Endothelial cell of umbilical vein (primary cell): ENCODE measurements at regions not wholly inside any gene's neighbourhood (a gene's known extent, or its start where the extent isn't known, plus 50 kb on each side); places are given as distances from the start of the nearest gene placed in this dataset.

Experiments
- BruUV-seq: library from RNA; stranded (reverse); fragments of 400-500 nt; replicated peaks from 2 replicates; lab custom pipeline; 2021; lab: Mats Ljungman, UMichigan
- CTCF ChIA-PET: fragments of 300-600, 350-600 bp; sonication (Branson Sonifier 250); formaldehyde crosslinking; loops from one replicate; lab custom pipeline; 2021; ENCODE audit warnings: antibody characterized with exemption, inconsistent platforms; lab: Charles Lee
- POLR2A ChIA-PET: fragments of 300-600, 350-600 bp; sonication (Branson Sonifier 250); formaldehyde crosslinking; loops from one replicate; lab custom pipeline; 2021; ENCODE audit warnings: antibody characterized with exemption, inconsistent platforms; lab: Charles Lee
- DNase-seq: peaks from one replicate; pipeline ENCODE4 v3.0.0-alpha.2; 2011; ENCODE audit warnings: low read depth, low spot score
- FAIRE-seq: peaks from 2 replicates; lab custom pipeline; 2011; peaks lifted over from hg19 to GRCh38; lab: Jason Lieb, UNC
- H2AFZ ChIP-seq: 2 replicates; pipeline ENCODE4 v1.6.0; 2012; ENCODE audit warnings: low read depth, low read length, control low read depth, inconsistent platforms
- H3K27ac ChIP-seq: 2 replicates; pipeline ENCODE4 v1.5.1; 2011; ENCODE audit warnings: low read depth, mild to moderate bottlenecking, control low read depth, low read length, moderate library complexity; ENCODE audit not compliant: insufficient read depth
- H3K27me3 ChIP-seq, 2 experiments: 2 replicates each; pipeline versions ENCODE4 v1.6.0 to v1.6.1; 2011; ENCODE audit warnings: low read length in 2 of 2, mixed read lengths in 1 of 2; ENCODE audit not compliant: control insufficient read depth in 2 of 2, insufficient read depth in 2 of 2
- H3K36me3 ChIP-seq, 2 experiments: 2 replicates in 1 of 2; 3 replicates in 1 of 2; pipeline ENCODE4 v1.5.1; 2011; ENCODE audit warnings: low read length in 2 of 2, mild to moderate bottlenecking in 1 of 2, moderate library complexity in 1 of 2; ENCODE audit not compliant: control insufficient read depth in 2 of 2, insufficient read depth in 2 of 2; ENCODE audit errors: extremely low read depth in 1 of 2
- H3K4me1 ChIP-seq: 3 replicates; pipeline ENCODE4 v1.5.1; 2011; ENCODE audit warnings: mild to moderate bottlenecking, low read length; ENCODE audit not compliant: control insufficient read depth, insufficient read depth; ENCODE audit errors: extremely low read depth
- H3K4me2 ChIP-seq: 2 replicates; pipeline ENCODE4 v1.6.1; 2011; ENCODE audit warnings: low read length, control low read depth, mixed read lengths; ENCODE audit not compliant: insufficient read depth
- H3K4me3 ChIP-seq, 3 experiments: fragments of 200-600 bp in 1 of 3; sonication (generic), shearing (Covaris generic) in 1 of 3; replicated peaks in 1 of 3; 2 replicates each; pipeline ENCODE4 v1.5.1; 2011 to 2016; ENCODE audit warnings: control low read depth in 3 of 3, low read length in 3 of 3, mild to moderate bottlenecking in 2 of 3, inconsistent platforms in 1 of 3, low read depth in 1 of 3, moderate library complexity in 1 of 3; ENCODE audit not compliant: insufficient read depth in 1 of 3
- H3K79me2 ChIP-seq: 2 replicates; pipeline ENCODE4 v1.6.0; 2012; ENCODE audit warnings: low read length, inconsistent platforms; ENCODE audit not compliant: control insufficient read depth, insufficient read depth
- H3K9ac ChIP-seq: replicated peaks from 2 replicates; pipeline ENCODE3; 2011; ENCODE audit warnings: low read length, control low read depth; ENCODE audit not compliant: insufficient read depth; ENCODE audit errors: extremely low read depth
- H3K9me1 ChIP-seq: replicated peaks from 3 replicates; pipeline ENCODE4 v1.6.0; 2011; ENCODE audit warnings: mild to moderate bottlenecking, low read length; ENCODE audit not compliant: control insufficient read depth, insufficient read depth; ENCODE audit errors: extremely low read depth
- H3K9me3 ChIP-seq: replicated peaks from 2 replicates; pipeline ENCODE4 v1.5.1; 2012; ENCODE audit warnings: low read length, inconsistent platforms; ENCODE audit not compliant: control insufficient read depth, insufficient read depth
- H4K20me1 ChIP-seq: replicated peaks from 2 replicates; pipeline ENCODE3; 2011; ENCODE audit warnings: mild to moderate bottlenecking, low read length; ENCODE audit not compliant: control insufficient read depth, insufficient read depth; ENCODE audit errors: extremely low read depth
- EZH2 ChIP-seq: IDR thresholded peaks from 2 replicates; pipeline ENCODE4 v1.6.1; 2012; ENCODE audit warnings: borderline replicate concordance, low read depth, mild to moderate bottlenecking, moderate library complexity, low read length, inconsistent platforms; ENCODE audit not compliant: severe bottlenecking
- FOS ChIP-seq: IDR thresholded peaks from 2 replicates; pipeline ENCODE4 v1.6.1; 2011; ENCODE audit warnings: mild to moderate bottlenecking, low read length, moderate library complexity, borderline replicate concordance; ENCODE audit not compliant: insufficient read depth
- GATA2 ChIP-seq: IDR thresholded peaks from 2 replicates; pipeline ENCODE4 v1.7.0; 2011; ENCODE audit warnings: low read depth, mild to moderate bottlenecking, moderate library complexity, mixed read lengths, low read length; ENCODE audit not compliant: insufficient read length, insufficient read depth
- JUN ChIP-seq: IDR thresholded peaks from 2 replicates; pipeline ENCODE4 v1.6.1; 2011; ENCODE audit warnings: borderline replicate concordance, low read depth; ENCODE audit not compliant: insufficient read length, insufficient read depth
- MAX ChIP-seq: IDR thresholded peaks from 2 replicates; pipeline ENCODE4 v1.6.1; 2011; ENCODE audit not compliant: insufficient read depth, insufficient read length
- MYC ChIP-seq: IDR thresholded peaks from one replicate; pipeline ENCODE4 v1.6.1; 2011; ENCODE audit warnings: mild to moderate bottlenecking, low read depth, low read length
- POLR2A ChIP-seq: IDR thresholded peaks from 2 replicates; pipeline ENCODE4 v1.6.1; 2012; ENCODE audit warnings: low read depth, mild to moderate bottlenecking, control low read depth, low read length
- POLR2AphosphoS5 ChIP-seq: IDR thresholded peaks from 2 replicates; pipeline ENCODE4 v1.6.1; 2012; ENCODE audit warnings: low read depth, mild to moderate bottlenecking, control low read depth, low read length, moderate library complexity; ENCODE audit not compliant: insufficient read depth
- dilution Hi-C: fragments of 300-500 bp; cut with MboI; formaldehyde crosslinking; loops from one replicate; pipeline ENCODE4 v1.15.0; 2019; ENCODE audit warnings: low sequenced_read_pairs; ENCODE audit not compliant: extremely low pct_ligation_motif_present
- intact Hi-C: fragments of 100-400 bp; cut with micrococcal nuclease; formaldehyde crosslinking; loops from one replicate; pipeline ENCODE4 v1.10.0; 2022
- TF ChIP-seq, protein P1 (sequence below), 2 donors: IDR thresholded peaks; 1 replicate in 1 of 2; 2 replicates in 1 of 2; pipeline ENCODE4 v1.5.1; 2011; ENCODE audit warnings: low read length in 2 of 2, mild to moderate bottlenecking in 2 of 2, moderate library complexity in 2 of 2, control low read depth in 1 of 2, inconsistent platforms in 1 of 2, low read depth in 1 of 2; ENCODE audit not compliant: insufficient read depth in 1 of 2; ENCODE audit errors: extremely low read depth in 1 of 2

GRCh38 chr2:79393806-79394484 is 118.9 kb upstream of the CTNNA2 start:
- BruUV-seq: no TSS peak
- TF ChIP-seq MAX (no peak), GATA2 (no peak), EZH2 (no peak), POLR2AphosphoS5 (no peak), MYC (no peak), FOS (no peak), JUN (no peak), POLR2A (no peak)
- TF ChIP-seq, protein P1, sequence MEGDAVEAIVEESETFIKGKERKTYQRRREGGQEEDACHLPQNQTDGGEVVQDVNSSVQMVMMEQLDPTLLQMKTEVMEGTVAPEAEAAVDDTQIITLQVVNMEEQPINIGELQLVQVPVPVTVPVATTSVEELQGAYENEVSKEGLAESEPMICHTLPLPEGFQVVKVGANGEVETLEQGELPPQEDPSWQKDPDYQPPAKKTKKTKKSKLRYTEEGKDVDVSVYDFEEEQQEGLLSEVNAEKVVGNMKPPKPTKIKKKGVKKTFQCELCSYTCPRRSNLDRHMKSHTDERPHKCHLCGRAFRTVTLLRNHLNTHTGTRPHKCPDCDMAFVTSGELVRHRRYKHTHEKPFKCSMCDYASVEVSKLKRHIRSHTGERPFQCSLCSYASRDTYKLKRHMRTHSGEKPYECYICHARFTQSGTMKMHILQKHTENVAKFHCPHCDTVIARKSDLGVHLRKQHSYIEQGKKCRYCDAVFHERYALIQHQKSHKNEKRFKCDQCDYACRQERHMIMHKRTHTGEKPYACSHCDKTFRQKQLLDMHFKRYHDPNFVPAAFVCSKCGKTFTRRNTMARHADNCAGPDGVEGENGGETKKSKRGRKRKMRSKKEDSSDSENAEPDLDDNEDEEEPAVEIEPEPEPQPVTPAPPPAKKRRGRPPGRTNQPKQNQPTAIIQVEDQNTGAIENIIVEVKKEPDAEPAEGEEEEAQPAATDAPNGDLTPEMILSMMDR (IDR thresholded peaks at IDR 0.05; ENCODE audit: extremely low read depth in 1 of 2, insufficient read depth in 1 of 2, low read depth in 1 of 2, low read length in 2 of 2): no peak

More at GRCh38 chr2:79393806-79394484, 118.9 kb upstream of the CTNNA2 start:
- no peak overlapping the region for H2AFZ ChIP-seq
- peaks cover 6% of the 10 kb centered on the region for H3K9me3 ChIP-seq
- no peak overlapping the region for H3K4me3 ChIP-seq
- intact Hi-C loops: no loop called here
- no peaks in the 10 kb centered on the region for H3K4me1 ChIP-seq
- H4K20me1 ChIP-seq: no peaks in the 10 kb centered on the region
- no peaks in the 10 kb centered on the region for H3K79me2 ChIP-seq
- H3K27ac ChIP-seq: no peak overlapping the region
- POLR2A ChIA-PET: no interaction called here
- FAIRE-seq: no peak
- dilution Hi-C loops: no loop called here
- H3K36me3 ChIP-seq: no peaks in the 10 kb centered on the region
- H3K9me1 ChIP-seq: no peaks in the 10 kb centered on the region
- H3K9ac ChIP-seq: no peak overlapping the region
- H3K27me3 ChIP-seq: no peaks in the 10 kb centered on the region
- DNase-seq: no peak
- no peak overlapping the region for H3K4me2 ChIP-seq
- CTCF ChIA-PET: no interaction called here
